Progenitor cell of endocrine pancreas (in vitro differentiated cells): ENCODE measurements at regions not wholly inside any gene's neighbourhood (a gene's known extent, or its start where the extent isn't known, plus 50 kb on each side); places are given as distances from the start of the nearest gene placed in this dataset.

Experiments
- DNase-seq: peaks from one replicate; pipeline ENCODE4 v3.0.0; 2021; ENCODE audit warnings: low spot score; ENCODE audit not compliant: unreplicated experiment
- H3K27ac Mint-ChIP-seq: 2 replicates; pipeline ENCODE4 v1.8.0; 2021; ENCODE audit warnings: mild to moderate bottlenecking, moderate library complexity, mixed read lengths
- H3K27me3 Mint-ChIP-seq: 2 replicates; pipeline ENCODE4 v1.8.0; 2021; ENCODE audit warnings: mixed read lengths
- H3K36me3 Mint-ChIP-seq: 2 replicates; pipeline ENCODE4 v1.8.0; 2022; ENCODE audit warnings: mixed read lengths; ENCODE audit not compliant: insufficient read depth
- H3K4me1 Mint-ChIP-seq: 2 replicates; pipeline ENCODE4 v1.8.0; 2021; ENCODE audit warnings: low read depth, mixed read lengths
- H3K4me3 Mint-ChIP-seq: 2 replicates; pipeline ENCODE4 v1.8.0; 2021; ENCODE audit warnings: low read depth, mild to moderate bottlenecking, moderate library complexity, mixed read lengths
- H3K9me3 Mint-ChIP-seq: 2 replicates; pipeline ENCODE4 v1.8.0; 2021; ENCODE audit warnings: low read depth, mixed read lengths
- CTCF ChIP-seq: fragments of 200-600 bp; sonication (generic); IDR thresholded peaks from one replicate; pipeline ENCODE4 v1.5.0; 2021; ENCODE audit warnings: antibody characterized with exemption, mild to moderate bottlenecking; ENCODE audit not compliant: unreplicated experiment

GRCh38 chr2:15010346-15010745 is 377.8 kb downstream of the LRATD1 start:
- Mint-ChIP-seq H3K36me3 (no peaks in the 10 kb centered on the region), H3K4me1 (no peaks in the 10 kb centered on the region), H3K27ac (no peak overlapping the region), H3K4me3 (no peak overlapping the region), H3K27me3 (no peaks in the 10 kb centered on the region), H3K9me3 (peaks cover 13% of the 10 kb centered on the region)
- DNase-seq = no peak
- no peak for TF ChIP-seq CTCF

DNA sequence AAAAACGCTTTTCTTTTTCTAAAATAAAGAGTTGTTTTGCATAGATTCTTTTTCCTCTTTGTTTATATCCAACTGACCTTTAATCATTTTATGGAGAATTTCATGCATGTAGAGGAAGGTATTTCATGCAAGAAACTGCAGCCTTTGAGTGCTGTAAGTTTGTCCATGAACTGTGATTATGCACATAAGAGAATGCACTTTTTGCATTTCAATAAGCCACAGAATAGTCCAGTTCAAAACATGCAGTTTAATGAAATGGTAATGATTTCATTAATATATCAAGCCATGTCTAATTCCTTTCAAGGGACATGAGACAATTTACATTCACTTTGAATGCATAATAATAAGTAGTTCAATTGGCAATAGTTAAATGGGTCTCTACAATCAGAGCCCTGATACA is 386.3 kb downstream of the LRATD1 start:
- Mint-ChIP-seq H3K27ac (no peak overlapping the region), H3K27me3 (no peaks in the 10 kb centered on the region), H3K9me3 (peaks cover 8% of the 10 kb centered on the region), H3K4me1 (no peaks in the 10 kb centered on the region), H3K36me3 (no peaks in the 10 kb centered on the region), H3K4me3 (no peak overlapping the region)
- TF ChIP-seq CTCF = no peak
- no peak for DNase-seq

- no peak overlapping the region for H3K4me3 Mint-ChIP-seq
- DNase-seq = no peak
- H3K36me3 Mint-ChIP-seq = no peaks in the 10 kb centered on the region
- TF ChIP-seq CTCF = no peak
- no peaks in the 10 kb centered on the region for H3K9me3 Mint-ChIP-seq
- no peaks in the 10 kb centered on the region for H3K4me1 Mint-ChIP-seq
- no peaks in the 10 kb centered on the region for H3K27me3 Mint-ChIP-seq
- H3K27ac Mint-ChIP-seq = no peak overlapping the region
Measured at GRCh38 chr2:15023221-15023620, 390.7 kb downstream of the LRATD1 start.

DNA sequence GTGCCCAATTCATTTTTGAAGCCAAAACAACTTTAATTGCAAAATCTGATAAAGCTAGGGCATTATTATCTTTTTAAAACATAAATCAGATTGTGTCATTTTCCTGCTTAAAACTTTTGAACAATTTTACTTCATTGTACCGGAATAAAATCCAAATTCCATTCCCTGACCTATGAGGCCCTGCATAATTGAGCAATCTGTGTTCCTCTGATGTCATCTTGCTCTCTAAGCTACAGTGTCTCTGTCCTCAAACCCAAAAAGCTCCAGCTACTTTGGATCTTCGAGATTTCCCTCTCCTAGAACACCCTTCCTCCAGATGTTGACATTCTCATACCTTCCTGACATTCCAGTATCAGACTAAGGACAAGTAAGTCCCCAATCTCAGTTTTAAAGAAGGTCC is 395.9 kb downstream of the LRATD1 start:
- Mint-ChIP-seq H3K36me3 (no peaks in the 10 kb centered on the region), H3K27ac (no peak overlapping the region), H3K27me3 (peaks cover 2% of the 10 kb centered on the region), H3K9me3 (no peaks in the 10 kb centered on the region), H3K4me1 (no peaks in the 10 kb centered on the region), H3K4me3 (no peak overlapping the region)
- no peak for TF ChIP-seq CTCF
- no peak for DNase-seq

- no peaks in the 10 kb centered on the region for H3K36me3 Mint-ChIP-seq
Measured at GRCh38 chr2:15031745-15032240, 399.3 kb downstream of the LRATD1 start.

More at GRCh38 chr2:15031745-15032240, 399.3 kb downstream of the LRATD1 start:
- DNase-seq = no peak
- Mint-ChIP-seq H3K27ac (no peak overlapping the region), H3K9me3 (peaks cover 2% of the 10 kb centered on the region), H3K27me3 (peaks cover 2% of the 10 kb centered on the region), H3K4me3 (no peak overlapping the region), H3K4me1 (no peaks in the 10 kb centered on the region)
- TF ChIP-seq CTCF = no peak
